Testis (tissue), 2 donors: ENCODE measurements at regions not wholly inside any gene's neighbourhood (a gene's known extent, or its start where the extent isn't known, plus 50 kb on each side); places are given as distances from the start of the nearest gene placed in this dataset.

Experiments
- DNase-seq: peaks from one replicate; pipeline ENCODE4 v3.0.0-alpha.2; 2019
- H3K27ac ChIP-seq, 2 donors: fragments of 200-600 bp; sonication (generic); one replicate each; pipeline ENCODE4 v1.5.1; 2019
- H3K27me3 ChIP-seq: fragments of 200-600 bp; sonication (generic); one replicate; pipeline ENCODE4 v1.5.1; 2019
- H3K36me3 ChIP-seq: fragments of 200-600 bp; sonication (generic); one replicate; pipeline ENCODE4 v1.5.1; 2017; ENCODE audit warnings: low read depth; ENCODE audit errors: missing control alignments
- H3K4me1 ChIP-seq: fragments of 200-600 bp; sonication (generic); one replicate; pipeline ENCODE4 v1.5.1; 2019
- H3K4me3 ChIP-seq, 2 donors: fragments of 200-600 bp; sonication (generic); one replicate each; pipeline ENCODE4 v1.5.1; 2017 to 2019
- H3K9me3 ChIP-seq: fragments of 200-600 bp; sonication (generic); one replicate; pipeline ENCODE4 v1.5.1; 2017
- CTCF ChIP-seq, 3 experiments: fragments of 450-650 bp in 2 of 3; fragments of 200-600 bp in 1 of 3; sonication (generic) in 1 of 3; IDR thresholded peaks; one replicate each; pipeline ENCODE4 v1.5.1; 2016 to 2019; ENCODE audit warnings: antibody characterized with exemption in 3 of 3, mild to moderate bottlenecking in 2 of 3, moderate library complexity in 1 of 3
- POLR2A ChIP-seq: fragments of 450-650 bp; IDR thresholded peaks from one replicate; pipeline ENCODE4 v1.6.1; 2017; ENCODE audit warnings: antibody characterized with exemption, mild to moderate bottlenecking, moderate library complexity
- WGBS, 2 donors: methylation state at CpG; one replicate each; pipeline ENCODE4 v1.1.5; 2018; 5-methylcytosine and 5-hydroxymethylcytosine counted together
- intact Hi-C: fragments of 100-400 bp; cut with DNase I; formaldehyde crosslinking; loops from one replicate; pipeline ENCODE4 v1.15.1; 2023; ENCODE audit warnings: low total_unique reads

GRCh38 chrX:143994206-143994605, 110.3 kb downstream of the UBE2NL start:
- Histone ChIP-seq H3K4me1 (no peaks in the 10 kb centered on the region), H3K27ac (no peak overlapping the region), H3K27me3 (no peaks in the 10 kb centered on the region), H3K4me3 (no peak overlapping the region), H3K36me3 (no peaks in the 10 kb centered on the region), H3K9me3 (no peaks in the 10 kb centered on the region)
- 91 to 93% methylated on average over 1 of the region's 1 CpG for WGBS, 2 donors
- TF ChIP-seq POLR2A (no peak), CTCF (IDR thresholded peaks at IDR 0.05) (no peak)
- DNase-seq, result no peak
- intact Hi-C loops, result no loop called here

GRCh38 chrX:143998261-143998660, 114.4 kb downstream of the UBE2NL start:
- no peaks in the 10 kb centered on the region for H3K36me3 ChIP-seq
- H3K4me1 ChIP-seq, result no peaks in the 10 kb centered on the region
- intact Hi-C loops, result no loop called here
- H3K27me3 ChIP-seq, result no peaks in the 10 kb centered on the region
- TF ChIP-seq CTCF (IDR thresholded peaks at IDR 0.05), result no peak
- no peak for TF ChIP-seq POLR2A
- H3K9me3 ChIP-seq, result no peaks in the 10 kb centered on the region
- H3K4me3 ChIP-seq, result no peak overlapping the region
- DNase-seq, result no peak
- 97 to 100% methylated on average over 3 to 6 of the region's 6 CpGs for WGBS, 2 donors
- H3K27ac ChIP-seq, result no peak overlapping the region

- H3K9me3 ChIP-seq, result no peaks in the 10 kb centered on the region
- no peak overlapping the region for H3K27ac ChIP-seq
- intact Hi-C loops, result no loop called here
- no peaks in the 10 kb centered on the region for H3K27me3 ChIP-seq
- no peaks in the 10 kb centered on the region for H3K36me3 ChIP-seq
- no peak for DNase-seq
- no peak overlapping the region for H3K4me3 ChIP-seq
- no peaks in the 10 kb centered on the region for H3K4me1 ChIP-seq
- no peak for TF ChIP-seq POLR2A
- TF ChIP-seq CTCF (IDR thresholded peaks at IDR 0.05), result no peak
These were observed 122.9 kb downstream of the UBE2NL start for GRCh38 chrX:144006811-144007210.

GRCh38 chrX:144040793-144041192, 156.9 kb downstream of the UBE2NL start:
- Histone ChIP-seq H3K4me3 (no peak overlapping the region), H3K27ac (no peak overlapping the region), H3K4me1 (no peaks in the 10 kb centered on the region), H3K36me3 (no peaks in the 10 kb centered on the region), H3K9me3 (no peaks in the 10 kb centered on the region), H3K27me3 (no peaks in the 10 kb centered on the region)
- no peak for DNase-seq
- TF ChIP-seq CTCF (IDR thresholded peaks at IDR 0.05), result no peak
- no peak for TF ChIP-seq POLR2A
- intact Hi-C loops, result no loop called here
- 70 to 100% methylated on average over 2 of the region's 2 CpGs for WGBS, 2 donors

GRCh38 chrX:144042271-144042670, 158.4 kb downstream of the UBE2NL start:
- WGBS, 2 donors, result 75 to 84% methylated on average over 5 of the region's 5 CpGs

More at GRCh38 chrX:144042271-144042670, 158.4 kb downstream of the UBE2NL start:
- H3K27me3 ChIP-seq, result no peaks in the 10 kb centered on the region
- no peak overlapping the region for H3K4me3 ChIP-seq
- no peaks in the 10 kb centered on the region for H3K4me1 ChIP-seq
- DNase-seq, result no peak
- TF ChIP-seq POLR2A, result no peak
- no peak for TF ChIP-seq CTCF (IDR thresholded peaks at IDR 0.05)
- no peaks in the 10 kb centered on the region for H3K9me3 ChIP-seq
- intact Hi-C loops, result no loop called here
- no peaks in the 10 kb centered on the region for H3K36me3 ChIP-seq
- no peak overlapping the region for H3K27ac ChIP-seq
